ENCODE measurements at regions not wholly inside any gene's neighbourhood (a gene's known extent, or its start where the extent isn't known, plus 50 kb on each side); places are given as distances from the start of the nearest gene placed in this dataset.

- TF ChIP-seq, protein P1, sequence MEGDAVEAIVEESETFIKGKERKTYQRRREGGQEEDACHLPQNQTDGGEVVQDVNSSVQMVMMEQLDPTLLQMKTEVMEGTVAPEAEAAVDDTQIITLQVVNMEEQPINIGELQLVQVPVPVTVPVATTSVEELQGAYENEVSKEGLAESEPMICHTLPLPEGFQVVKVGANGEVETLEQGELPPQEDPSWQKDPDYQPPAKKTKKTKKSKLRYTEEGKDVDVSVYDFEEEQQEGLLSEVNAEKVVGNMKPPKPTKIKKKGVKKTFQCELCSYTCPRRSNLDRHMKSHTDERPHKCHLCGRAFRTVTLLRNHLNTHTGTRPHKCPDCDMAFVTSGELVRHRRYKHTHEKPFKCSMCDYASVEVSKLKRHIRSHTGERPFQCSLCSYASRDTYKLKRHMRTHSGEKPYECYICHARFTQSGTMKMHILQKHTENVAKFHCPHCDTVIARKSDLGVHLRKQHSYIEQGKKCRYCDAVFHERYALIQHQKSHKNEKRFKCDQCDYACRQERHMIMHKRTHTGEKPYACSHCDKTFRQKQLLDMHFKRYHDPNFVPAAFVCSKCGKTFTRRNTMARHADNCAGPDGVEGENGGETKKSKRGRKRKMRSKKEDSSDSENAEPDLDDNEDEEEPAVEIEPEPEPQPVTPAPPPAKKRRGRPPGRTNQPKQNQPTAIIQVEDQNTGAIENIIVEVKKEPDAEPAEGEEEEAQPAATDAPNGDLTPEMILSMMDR (IDR thresholded peaks at IDR 0.05; ENCODE audit: low read depth, low read length, missing control alignments), result no peak
- DNase-seq, result no peak
- H3K4me3 ChIP-seq (ENCODE audit: low read depth, low read length), result no peak overlapping the region
- in situ Hi-C loops (cut with HindIII; ENCODE audit: low pct_ligation_motif_present, low sequenced_read_pairs), result no loop called here
- no peaks in the 10 kb centered on the region for H3K36me3 ChIP-seq (replicated peaks)
- H3K27ac ChIP-seq, result no peak overlapping the region
- no peaks in the 10 kb centered on the region for H3K27me3 ChIP-seq (replicated peaks)
Measured at GRCh38 chr6:93571346-93571745, 152.0 kb upstream of the EPHA7 start.

DNA sequence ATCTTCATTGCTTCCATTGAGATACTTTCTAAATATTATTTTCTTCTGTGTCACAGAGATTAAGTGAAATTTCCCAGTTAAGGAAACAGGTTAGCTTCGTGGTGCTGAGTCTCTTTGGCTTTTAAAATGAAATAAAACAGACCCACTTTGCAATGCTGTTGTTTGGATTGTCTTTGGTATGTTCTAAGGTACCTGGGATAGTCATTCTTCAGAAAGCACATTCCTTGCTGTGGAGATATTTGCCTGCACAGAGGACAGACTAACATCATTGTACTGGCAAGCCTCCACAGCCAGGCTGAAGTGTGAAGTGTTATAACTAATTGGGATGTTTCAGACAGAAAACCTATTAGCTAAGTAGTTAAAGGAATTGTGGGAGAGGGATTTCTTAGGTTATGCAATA lies 148.8 kb upstream of the EPHA7 start:
- DNase-seq, result no peak
- in situ Hi-C loops (cut with HindIII; ENCODE audit: low pct_ligation_motif_present, low sequenced_read_pairs), result no loop called here
- TF ChIP-seq, protein P1 (IDR thresholded peaks at IDR 0.05; ENCODE audit: low read depth, low read length, missing control alignments), result no peak
- H3K4me3 ChIP-seq (ENCODE audit: low read depth, low read length), result no peak overlapping the region
- H3K27ac ChIP-seq, result no peak overlapping the region
- no peaks in the 10 kb centered on the region for H3K36me3 ChIP-seq (replicated peaks)
- H3K27me3 ChIP-seq (replicated peaks), result no peaks in the 10 kb centered on the region

DNA sequence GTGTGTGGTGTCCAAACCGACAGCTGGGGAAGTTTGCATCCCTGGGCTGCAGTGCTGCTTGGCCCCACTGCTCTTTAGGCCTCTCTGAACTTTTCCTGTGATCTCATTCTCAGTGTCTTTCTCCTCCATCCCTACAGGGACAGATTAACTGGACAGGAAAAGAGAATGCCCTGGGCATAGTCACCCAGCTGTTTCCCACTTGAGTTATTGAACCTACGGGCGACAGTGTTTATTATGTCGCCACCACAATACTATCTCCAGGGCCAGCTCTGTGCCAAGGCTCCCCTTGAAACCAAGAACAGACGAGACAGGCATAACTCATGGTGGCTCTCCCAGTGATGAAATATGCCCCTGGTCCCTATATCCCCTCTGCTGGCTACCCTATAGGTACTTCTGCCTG lies 147.8 kb upstream of the EPHA7 start:
- Histone ChIP-seq H3K36me3 (replicated peaks) (no peaks in the 10 kb centered on the region), H3K4me3 (ENCODE audit: low read depth, low read length) (no peak overlapping the region), H3K27ac (no peak overlapping the region), H3K27me3 (replicated peaks) (no peaks in the 10 kb centered on the region)
- TF ChIP-seq, protein P1 (IDR thresholded peaks at IDR 0.05; ENCODE audit: low read depth, low read length, missing control alignments), result no peak
- in situ Hi-C loops (cut with HindIII; ENCODE audit: low pct_ligation_motif_present, low sequenced_read_pairs), result no loop called here
- DNase-seq, result no peak

- Histone ChIP-seq H3K27ac (no peak overlapping the region), H3K27me3 (replicated peaks) (no peaks in the 10 kb centered on the region), H3K4me3 (ENCODE audit: low read depth, low read length) (no peak overlapping the region), H3K36me3 (replicated peaks) (no peaks in the 10 kb centered on the region)
- in situ Hi-C loops (cut with HindIII; ENCODE audit: low pct_ligation_motif_present, low sequenced_read_pairs), result no loop called here
- TF ChIP-seq, protein P1 (IDR thresholded peaks at IDR 0.05; ENCODE audit: low read depth, low read length, missing control alignments), result no peak
- DNase-seq, result no peak
Measured at GRCh38 chr6:93566285-93566684, 146.9 kb upstream of the EPHA7 start.

GRCh38 chr6:93562582-93562981 lies 143.2 kb upstream of the EPHA7 start:
- in situ Hi-C loops (cut with HindIII; ENCODE audit: low pct_ligation_motif_present, low sequenced_read_pairs), result no loop called here
- peak; percentile 70 for DNase-seq
- no peaks in the 10 kb centered on the region for H3K27me3 ChIP-seq (replicated peaks)
- no peak overlapping the region for H3K4me3 ChIP-seq (ENCODE audit: low read depth, low read length)
- no peaks in the 10 kb centered on the region for H3K36me3 ChIP-seq (replicated peaks)
- TF ChIP-seq, protein P1 (IDR thresholded peaks at IDR 0.05; ENCODE audit: low read depth, low read length, missing control alignments), result no peak
- H3K27ac ChIP-seq, result no peak overlapping the region

GRCh38 chr6:93555292-93555691 lies 135.9 kb upstream of the EPHA7 start:
- H3K27ac ChIP-seq, result no peak overlapping the region
- in situ Hi-C loops (cut with HindIII; ENCODE audit: low pct_ligation_motif_present, low sequenced_read_pairs), result no loop called here
- no peak for DNase-seq
- no peaks in the 10 kb centered on the region for H3K27me3 ChIP-seq (replicated peaks)
- no peaks in the 10 kb centered on the region for H3K36me3 ChIP-seq (replicated peaks)
- H3K4me3 ChIP-seq (ENCODE audit: low read depth, low read length), result no peak overlapping the region
- TF ChIP-seq, protein P1 (IDR thresholded peaks at IDR 0.05; ENCODE audit: low read depth, low read length, missing control alignments), result no peak

Data from brain microvascular endothelial cell (primary cell).